ENCODE measurements at regions not wholly inside any gene's neighbourhood (a gene's known extent, or its start where the extent isn't known, plus 50 kb on each side); places are given as distances from the start of the nearest gene placed in this dataset.

- POLR2A ChIA-PET, result no interaction called here
- no peak overlapping the region for H3K27ac Mint-ChIP-seq (ENCODE audit: low read depth, unreplicated experiment)
- CTCF ChIA-PET, result interaction anchor here (0.9 kb wide), 1 partner anchor 158 kb away, joined by 3 read pairs; no protein-coding TSS in a partner anchor
Measured at GRCh38 chr10:124231168-124232155, 138.1 kb upstream of the CHST15 start.

GRCh38 chr10:124230635-124231167 is 137.3 kb upstream of the CHST15 start:
- TF ChIP-seq CTCF (IDR thresholded peaks at IDR 0.05; ENCODE audit: unreplicated experiment), result no peak
- Mint-ChIP-seq H3K36me3 (ENCODE audit: insufficient read depth, unreplicated experiment) (peaks cover 5% of the 10 kb centered on the region), H3K4me3 (ENCODE audit: unreplicated experiment) (no peak overlapping the region), H3K9me3 (ENCODE audit: unreplicated experiment) (peaks cover 7% of the 10 kb centered on the region), H3K27ac (ENCODE audit: low read depth, unreplicated experiment) (no peak overlapping the region), H3K27me3 (ENCODE audit: insufficient read depth, unreplicated experiment) (no peaks in the 10 kb centered on the region), H3K4me1 (ENCODE audit: insufficient read depth, unreplicated experiment) (no peaks in the 10 kb centered on the region)
- ChIA-PET CTCF (no interaction called here), POLR2A (no interaction called here)
- DNase-seq (ENCODE audit: unreplicated experiment), result no peak
- BruUV-seq (replicated peaks), result no TSS peak
- intact Hi-C loops (cut with micrococcal nuclease), result no loop called here

More at GRCh38 chr10:124231168-124232155, 138.1 kb upstream of the CHST15 start:
- peaks cover 5% of the 10 kb centered on the region for H3K36me3 Mint-ChIP-seq (ENCODE audit: insufficient read depth, unreplicated experiment)
- H3K4me3 Mint-ChIP-seq (ENCODE audit: unreplicated experiment), result no peak overlapping the region
- no peak for DNase-seq (ENCODE audit: unreplicated experiment)
- TF ChIP-seq CTCF (IDR thresholded peaks at IDR 0.05; ENCODE audit: unreplicated experiment), result no peak
- H3K4me1 Mint-ChIP-seq (ENCODE audit: insufficient read depth, unreplicated experiment), result no peaks in the 10 kb centered on the region
- intact Hi-C loops (cut with micrococcal nuclease), result no loop called here
- BruUV-seq (replicated peaks), result no TSS peak
- no peaks in the 10 kb centered on the region for H3K27me3 Mint-ChIP-seq (ENCODE audit: insufficient read depth, unreplicated experiment)
- H3K9me3 Mint-ChIP-seq (ENCODE audit: unreplicated experiment), result peaks cover 7% of the 10 kb centered on the region

GRCh38 chr10:124229989-124230634 is 136.7 kb upstream of the CHST15 start:
- CTCF ChIA-PET, result no interaction called here
- BruUV-seq (replicated peaks), result no TSS peak
- Mint-ChIP-seq H3K4me3 (ENCODE audit: unreplicated experiment) (no peak overlapping the region), H3K9me3 (ENCODE audit: unreplicated experiment) (peaks cover 7% of the 10 kb centered on the region), H3K27ac (ENCODE audit: low read depth, unreplicated experiment) (no peak overlapping the region), H3K4me1 (ENCODE audit: insufficient read depth, unreplicated experiment) (no peaks in the 10 kb centered on the region), H3K27me3 (ENCODE audit: insufficient read depth, unreplicated experiment) (no peaks in the 10 kb centered on the region), H3K36me3 (ENCODE audit: insufficient read depth, unreplicated experiment) (peaks cover 5% of the 10 kb centered on the region)
- no peak for TF ChIP-seq CTCF (IDR thresholded peaks at IDR 0.05; ENCODE audit: unreplicated experiment)
- no peak for DNase-seq (ENCODE audit: unreplicated experiment)
- intact Hi-C loops (cut with micrococcal nuclease), result no loop called here
- POLR2A ChIA-PET, result no interaction called here

Measured in MCF 10A (cell line).